Endothelial cell of umbilical vein (primary cell): ENCODE measurements at regions not wholly inside any gene's neighbourhood (a gene's known extent, or its start where the extent isn't known, plus 50 kb on each side); places are given as distances from the start of the nearest gene placed in this dataset.

ENCODE experiments used
- CTCF ChIP-seq, 2 donors: IDR thresholded peaks; 1 replicate in 1 of 2; 2 replicates in 1 of 2; pipeline ENCODE4 v1.5.1; 2011; ENCODE audit warnings: low read length in 2 of 2, mild to moderate bottlenecking in 2 of 2, moderate library complexity in 2 of 2, control low read depth in 1 of 2, inconsistent platforms in 1 of 2, low read depth in 1 of 2; ENCODE audit not compliant: insufficient read depth in 1 of 2; ENCODE audit errors: extremely low read depth in 1 of 2
- EZH2 ChIP-seq: IDR thresholded peaks from 2 replicates; pipeline ENCODE4 v1.6.1; 2012; ENCODE audit warnings: borderline replicate concordance, low read depth, mild to moderate bottlenecking, moderate library complexity, low read length, inconsistent platforms; ENCODE audit not compliant: severe bottlenecking
- MAX ChIP-seq: IDR thresholded peaks from 2 replicates; pipeline ENCODE4 v1.6.1; 2011; ENCODE audit not compliant: insufficient read depth, insufficient read length
- POLR2A ChIP-seq: IDR thresholded peaks from 2 replicates; pipeline ENCODE4 v1.6.1; 2012; ENCODE audit warnings: low read depth, mild to moderate bottlenecking, control low read depth, low read length
- POLR2AphosphoS5 ChIP-seq: IDR thresholded peaks from 2 replicates; pipeline ENCODE4 v1.6.1; 2012; ENCODE audit warnings: low read depth, mild to moderate bottlenecking, control low read depth, low read length, moderate library complexity; ENCODE audit not compliant: insufficient read depth

GRCh38 chr1:229819091-229819490, 193.0 kb downstream of the URB2 start:
- TF ChIP-seq POLR2A (no peak), CTCF (IDR thresholded peaks at IDR 0.05; ENCODE audit: extremely low read depth in 1 of 2, insufficient read depth in 1 of 2, low read depth in 1 of 2, low read length in 2 of 2) (no peak), EZH2 (no peak), POLR2AphosphoS5 (no peak), MAX (no peak)
